Loucy (cell line): ENCODE measurements at regions not wholly inside any gene's neighbourhood (a gene's known extent, or its start where the extent isn't known, plus 50 kb on each side); places are given as distances from the start of the nearest gene placed in this dataset.

ENCODE experiments used
- CTCF ChIP-seq: fragments of 200-600 bp; sonication (generic); conservative IDR thresholded peaks from 2 replicates; pipeline ENCODE4 v1.5.1; 2014; ENCODE audit warnings: mild to moderate bottlenecking, antibody characterized with exemption, low read length
- EZH2phosphoT487 ChIP-seq: fragments of 200-600 bp; IDR thresholded peaks from 2 replicates; pipeline ENCODE4 v1.6.1; 2018; ENCODE audit warnings: antibody characterized with exemption, mild to moderate bottlenecking, moderate library complexity, borderline replicate concordance

- TF ChIP-seq CTCF (no peak), EZH2phosphoT487 (no peak)
Measured at GRCh38 chr5:20300110-20300509, 312.1 kb upstream of the CDH18 start.
